Endothelial cell of umbilical vein (primary cell): ENCODE measurements at regions not wholly inside any gene's neighbourhood (a gene's known extent, or its start where the extent isn't known, plus 50 kb on each side); places are given as distances from the start of the nearest gene placed in this dataset.
"Not testable (repeated sequence)": the region's sequence is repeated elsewhere in the genome, so short reads cannot be mapped to it uniquely, and the experiment has no call there.

ENCODE experiments used
- BruUV-seq: library from RNA; stranded (reverse); fragments of 400-500 nt; replicated peaks from 2 replicates; lab custom pipeline; 2021; lab: Mats Ljungman, UMichigan
- CTCF ChIA-PET: fragments of 300-600, 350-600 bp; sonication (Branson Sonifier 250); formaldehyde crosslinking; loops from one replicate; lab custom pipeline; 2021; ENCODE audit warnings: antibody characterized with exemption, inconsistent platforms; lab: Charles Lee
- POLR2A ChIA-PET: fragments of 300-600, 350-600 bp; sonication (Branson Sonifier 250); formaldehyde crosslinking; loops from one replicate; lab custom pipeline; 2021; ENCODE audit warnings: antibody characterized with exemption, inconsistent platforms; lab: Charles Lee
- DNase-seq: peaks from one replicate; pipeline ENCODE4 v3.0.0-alpha.2; 2011; ENCODE audit warnings: low read depth, low spot score
- FAIRE-seq: peaks from 2 replicates; lab custom pipeline; 2011; peaks lifted over from hg19 to GRCh38; lab: Jason Lieb, UNC
- H2AFZ ChIP-seq: 2 replicates; pipeline ENCODE4 v1.6.0; 2012; ENCODE audit warnings: low read depth, low read length, control low read depth, inconsistent platforms
- H3K27ac ChIP-seq: 2 replicates; pipeline ENCODE4 v1.5.1; 2011; ENCODE audit warnings: low read depth, mild to moderate bottlenecking, control low read depth, low read length, moderate library complexity; ENCODE audit not compliant: insufficient read depth
- H3K27me3 ChIP-seq, 2 experiments: 2 replicates each; pipeline versions ENCODE4 v1.6.0 to v1.6.1; 2011; ENCODE audit warnings: low read length in 2 of 2, mixed read lengths in 1 of 2; ENCODE audit not compliant: control insufficient read depth in 2 of 2, insufficient read depth in 2 of 2
- H3K36me3 ChIP-seq, 2 experiments: 2 replicates in 1 of 2; 3 replicates in 1 of 2; pipeline ENCODE4 v1.5.1; 2011; ENCODE audit warnings: low read length in 2 of 2, mild to moderate bottlenecking in 1 of 2, moderate library complexity in 1 of 2; ENCODE audit not compliant: control insufficient read depth in 2 of 2, insufficient read depth in 2 of 2; ENCODE audit errors: extremely low read depth in 1 of 2
- H3K4me1 ChIP-seq: 3 replicates; pipeline ENCODE4 v1.5.1; 2011; ENCODE audit warnings: mild to moderate bottlenecking, low read length; ENCODE audit not compliant: control insufficient read depth, insufficient read depth; ENCODE audit errors: extremely low read depth
- H3K4me2 ChIP-seq: 2 replicates; pipeline ENCODE4 v1.6.1; 2011; ENCODE audit warnings: low read length, control low read depth, mixed read lengths; ENCODE audit not compliant: insufficient read depth
- H3K4me3 ChIP-seq, 3 experiments: fragments of 200-600 bp in 1 of 3; sonication (generic), shearing (Covaris generic) in 1 of 3; replicated peaks in 1 of 3; 2 replicates each; pipeline ENCODE4 v1.5.1; 2011 to 2016; ENCODE audit warnings: control low read depth in 3 of 3, low read length in 3 of 3, mild to moderate bottlenecking in 2 of 3, inconsistent platforms in 1 of 3, low read depth in 1 of 3, moderate library complexity in 1 of 3; ENCODE audit not compliant: insufficient read depth in 1 of 3
- H3K79me2 ChIP-seq: 2 replicates; pipeline ENCODE4 v1.6.0; 2012; ENCODE audit warnings: low read length, inconsistent platforms; ENCODE audit not compliant: control insufficient read depth, insufficient read depth
- H3K9ac ChIP-seq: replicated peaks from 2 replicates; pipeline ENCODE3; 2011; ENCODE audit warnings: low read length, control low read depth; ENCODE audit not compliant: insufficient read depth; ENCODE audit errors: extremely low read depth
- H3K9me1 ChIP-seq: replicated peaks from 3 replicates; pipeline ENCODE4 v1.6.0; 2011; ENCODE audit warnings: mild to moderate bottlenecking, low read length; ENCODE audit not compliant: control insufficient read depth, insufficient read depth; ENCODE audit errors: extremely low read depth
- H3K9me3 ChIP-seq: replicated peaks from 2 replicates; pipeline ENCODE4 v1.5.1; 2012; ENCODE audit warnings: low read length, inconsistent platforms; ENCODE audit not compliant: control insufficient read depth, insufficient read depth
- H4K20me1 ChIP-seq: replicated peaks from 2 replicates; pipeline ENCODE3; 2011; ENCODE audit warnings: mild to moderate bottlenecking, low read length; ENCODE audit not compliant: control insufficient read depth, insufficient read depth; ENCODE audit errors: extremely low read depth
- EZH2 ChIP-seq: IDR thresholded peaks from 2 replicates; pipeline ENCODE4 v1.6.1; 2012; ENCODE audit warnings: borderline replicate concordance, low read depth, mild to moderate bottlenecking, moderate library complexity, low read length, inconsistent platforms; ENCODE audit not compliant: severe bottlenecking
- FOS ChIP-seq: IDR thresholded peaks from 2 replicates; pipeline ENCODE4 v1.6.1; 2011; ENCODE audit warnings: mild to moderate bottlenecking, low read length, moderate library complexity, borderline replicate concordance; ENCODE audit not compliant: insufficient read depth
- GATA2 ChIP-seq: IDR thresholded peaks from 2 replicates; pipeline ENCODE4 v1.7.0; 2011; ENCODE audit warnings: low read depth, mild to moderate bottlenecking, moderate library complexity, mixed read lengths, low read length; ENCODE audit not compliant: insufficient read length, insufficient read depth
- JUN ChIP-seq: IDR thresholded peaks from 2 replicates; pipeline ENCODE4 v1.6.1; 2011; ENCODE audit warnings: borderline replicate concordance, low read depth; ENCODE audit not compliant: insufficient read length, insufficient read depth
- MYC ChIP-seq: IDR thresholded peaks from one replicate; pipeline ENCODE4 v1.6.1; 2011; ENCODE audit warnings: mild to moderate bottlenecking, low read depth, low read length
- POLR2A ChIP-seq: IDR thresholded peaks from 2 replicates; pipeline ENCODE4 v1.6.1; 2012; ENCODE audit warnings: low read depth, mild to moderate bottlenecking, control low read depth, low read length
- POLR2AphosphoS5 ChIP-seq: IDR thresholded peaks from 2 replicates; pipeline ENCODE4 v1.6.1; 2012; ENCODE audit warnings: low read depth, mild to moderate bottlenecking, control low read depth, low read length, moderate library complexity; ENCODE audit not compliant: insufficient read depth
- dilution Hi-C: fragments of 300-500 bp; cut with MboI; formaldehyde crosslinking; loops from one replicate; pipeline ENCODE4 v1.15.0; 2019; ENCODE audit warnings: low sequenced_read_pairs; ENCODE audit not compliant: extremely low pct_ligation_motif_present
- intact Hi-C: fragments of 100-400 bp; cut with micrococcal nuclease; formaldehyde crosslinking; loops from one replicate; pipeline ENCODE4 v1.10.0; 2022
- TF ChIP-seq, protein P1 (sequence below), 2 donors: IDR thresholded peaks; 1 replicate in 1 of 2; 2 replicates in 1 of 2; pipeline ENCODE4 v1.5.1; 2011; ENCODE audit warnings: low read length in 2 of 2, mild to moderate bottlenecking in 2 of 2, moderate library complexity in 2 of 2, control low read depth in 1 of 2, inconsistent platforms in 1 of 2, low read depth in 1 of 2; ENCODE audit not compliant: insufficient read depth in 1 of 2; ENCODE audit errors: extremely low read depth in 1 of 2
- TF ChIP-seq, protein P2 (sequence below): IDR thresholded peaks from 2 replicates; pipeline ENCODE4 v1.6.1; 2011; ENCODE audit not compliant: insufficient read depth, insufficient read length

DNA sequence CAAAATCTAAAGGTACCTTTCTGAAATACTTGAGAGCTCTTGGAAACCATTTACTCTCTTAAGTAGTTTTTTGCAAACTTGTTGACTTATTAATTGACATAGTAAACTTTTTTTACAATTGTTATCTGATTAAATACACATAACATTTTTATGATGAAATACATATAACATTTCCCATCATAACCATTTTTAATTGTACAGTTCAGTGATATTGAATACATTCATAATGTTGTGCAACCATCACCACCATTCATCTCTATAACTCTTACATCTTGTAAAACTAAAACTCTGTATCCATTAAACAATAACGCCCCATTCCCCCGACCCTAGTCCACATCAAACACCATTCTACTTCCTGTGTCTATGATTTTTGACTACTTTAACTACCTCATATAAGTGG lies 95.7 kb upstream of the ZNF648 start:
- intact Hi-C loops = no loop called here
- FAIRE-seq (no peak), DNase-seq (no peak)
- CTCF ChIA-PET = interaction anchor here (2.0 kb wide), 1 partner anchor 14 kb away, joined by 10 read pairs; no protein-coding TSS in a partner anchor
- TF ChIP-seq POLR2A = no peak
- TF ChIP-seq MYC = no peak
- TF ChIP-seq JUN = no peak
- TF ChIP-seq, protein P1, sequence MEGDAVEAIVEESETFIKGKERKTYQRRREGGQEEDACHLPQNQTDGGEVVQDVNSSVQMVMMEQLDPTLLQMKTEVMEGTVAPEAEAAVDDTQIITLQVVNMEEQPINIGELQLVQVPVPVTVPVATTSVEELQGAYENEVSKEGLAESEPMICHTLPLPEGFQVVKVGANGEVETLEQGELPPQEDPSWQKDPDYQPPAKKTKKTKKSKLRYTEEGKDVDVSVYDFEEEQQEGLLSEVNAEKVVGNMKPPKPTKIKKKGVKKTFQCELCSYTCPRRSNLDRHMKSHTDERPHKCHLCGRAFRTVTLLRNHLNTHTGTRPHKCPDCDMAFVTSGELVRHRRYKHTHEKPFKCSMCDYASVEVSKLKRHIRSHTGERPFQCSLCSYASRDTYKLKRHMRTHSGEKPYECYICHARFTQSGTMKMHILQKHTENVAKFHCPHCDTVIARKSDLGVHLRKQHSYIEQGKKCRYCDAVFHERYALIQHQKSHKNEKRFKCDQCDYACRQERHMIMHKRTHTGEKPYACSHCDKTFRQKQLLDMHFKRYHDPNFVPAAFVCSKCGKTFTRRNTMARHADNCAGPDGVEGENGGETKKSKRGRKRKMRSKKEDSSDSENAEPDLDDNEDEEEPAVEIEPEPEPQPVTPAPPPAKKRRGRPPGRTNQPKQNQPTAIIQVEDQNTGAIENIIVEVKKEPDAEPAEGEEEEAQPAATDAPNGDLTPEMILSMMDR (IDR thresholded peaks at IDR 0.05; ENCODE audit: extremely low read depth in 1 of 2, insufficient read depth in 1 of 2, low read depth in 1 of 2, low read length in 2 of 2) = no peak
- TF ChIP-seq POLR2AphosphoS5 = no peak
- no peak for TF ChIP-seq EZH2
- TF ChIP-seq, protein P2, sequence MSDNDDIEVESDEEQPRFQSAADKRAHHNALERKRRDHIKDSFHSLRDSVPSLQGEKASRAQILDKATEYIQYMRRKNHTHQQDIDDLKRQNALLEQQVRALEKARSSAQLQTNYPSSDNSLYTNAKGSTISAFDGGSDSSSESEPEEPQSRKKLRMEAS = no peak
- no peak for TF ChIP-seq FOS
- TF ChIP-seq GATA2 = no peak
- POLR2A ChIA-PET = no interaction called here
- Histone ChIP-seq H3K4me3 (no peak overlapping the region), H3K9me3 (no peaks in the 10 kb centered on the region), H3K79me2 (no peaks in the 10 kb centered on the region), H3K4me1 (no peaks in the 10 kb centered on the region), H2AFZ (no peak overlapping the region), H3K9me1 (no peaks in the 10 kb centered on the region), H3K4me2 (no peak overlapping the region), H4K20me1 (no peaks in the 10 kb centered on the region), H3K27me3 (no peaks in the 10 kb centered on the region), H3K27ac (no peak overlapping the region), H3K36me3 (no peaks in the 10 kb centered on the region), H3K9ac (no peak overlapping the region)
- BruUV-seq = no TSS peak
- dilution Hi-C loops = no loop called here

DNA sequence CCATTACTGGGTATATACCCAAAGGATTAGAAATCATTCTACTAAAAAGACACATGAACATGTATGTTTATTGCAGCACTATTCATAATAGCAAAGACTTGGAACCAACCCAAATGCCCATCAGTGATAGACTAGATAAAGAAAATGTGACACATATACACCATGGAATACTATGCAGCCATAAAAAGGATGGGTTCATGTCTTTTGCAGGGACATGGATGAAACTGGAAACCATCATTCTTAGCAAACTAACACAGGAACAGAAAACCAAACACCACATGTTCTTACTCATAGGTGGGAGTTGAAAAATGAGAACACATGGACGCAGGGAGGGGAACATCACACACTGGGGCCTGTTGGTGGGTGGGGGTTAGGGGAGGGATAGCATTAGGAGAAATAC lies 92.9 kb upstream of the ZNF648 start:
- CTCF ChIA-PET = not testable (repeated sequence)

More for the DNA sequence above, 92.9 kb upstream of the ZNF648 start:
- intact Hi-C loops, H3K9me3 ChIP-seq, FAIRE-seq, H4K20me1 ChIP-seq, H3K27me3 ChIP-seq, DNase-seq, H3K4me2 ChIP-seq, H3K9ac ChIP-seq, H3K36me3 ChIP-seq, H3K9me1 ChIP-seq, H3K27ac ChIP-seq, H3K4me3 ChIP-seq, dilution Hi-C loops, H3K79me2 ChIP-seq, POLR2A ChIA-PET, H3K4me1 ChIP-seq, H2AFZ ChIP-seq, BruUV-seq: not testable (repeated sequence)
